Colonic mucosa (tissue), 4 donors: ENCODE measurements at regions not wholly inside any gene's neighbourhood (a gene's known extent, or its start where the extent isn't known, plus 50 kb on each side); places are given as distances from the start of the nearest gene placed in this dataset.
"Not testable (repeated sequence)": the region's sequence is repeated elsewhere in the genome, so short reads cannot be mapped to it uniquely, and the experiment has no call there.

Experiments
- DNase-seq: peaks from one replicate; pipeline ENCODE4 v3.0.0-alpha.2; 2020
- H3K27ac ChIP-seq: fragments of 200-600 bp; one replicate; pipeline ENCODE4 v1.8.0; 2021
- H3K27me3 ChIP-seq: fragments of 200-600 bp; one replicate; pipeline ENCODE4 v1.8.0; 2021
- H3K36me3 ChIP-seq: fragments of 200-600 bp; one replicate; pipeline ENCODE4 v1.8.0; 2021
- H3K4me1 ChIP-seq: fragments of 200-600 bp; one replicate; pipeline ENCODE4 v1.8.0; 2021; ENCODE audit warnings: mild to moderate bottlenecking
- H3K4me3 ChIP-seq: fragments of 200-600 bp; one replicate; pipeline ENCODE4 v1.8.0; 2021
- H3K9ac ChIP-seq, 2 donors: one replicate each; pipeline ENCODE4 v1.7.0; 2013; ENCODE audit warnings: control low read depth in 2 of 2, low read depth in 2 of 2, low read length in 2 of 2
- H3K9me3 ChIP-seq: fragments of 200-600 bp; one replicate; pipeline ENCODE4 v1.8.0; 2021
- CTCF ChIP-seq: fragments of 200-600 bp; IDR thresholded peaks from one replicate; pipeline ENCODE4 v1.8.0; 2022; ENCODE audit warnings: antibody characterized with exemption, mild to moderate bottlenecking
- intact Hi-C: fragments of 100-400 bp; cut with DNase I; formaldehyde crosslinking; loops from one replicate; pipeline ENCODE4 v1.14.1; 2022
- donor health status: healthy.
- donor health status: DM: no; HTN: no; CAD: no.
- donor health status: DM: no; HTN: no; CAD: no.

DNA sequence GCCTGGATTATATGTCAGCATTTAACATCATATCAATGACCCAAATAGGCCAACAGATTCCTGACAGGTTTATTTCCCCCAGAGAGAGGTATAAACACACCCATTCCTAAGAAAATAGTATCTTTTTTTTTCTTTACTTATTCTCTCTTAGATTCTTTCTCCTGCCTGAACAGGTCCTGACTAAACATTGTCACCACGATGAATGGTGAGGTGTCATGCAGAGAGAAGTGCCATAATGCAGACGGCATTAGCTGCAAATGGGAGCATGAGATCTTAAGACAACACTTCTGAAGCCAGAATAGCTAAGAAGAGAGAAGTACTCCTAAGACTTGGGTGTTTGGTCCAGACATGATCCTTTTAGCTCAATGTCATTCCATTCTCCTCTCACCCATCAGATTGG, 131.3 kb downstream of the ZNF648 start:
- Histone ChIP-seq H3K9ac (no peak overlapping the region), H3K27ac (no peak overlapping the region), H3K9me3 (no peaks in the 10 kb centered on the region), H3K4me3 (no peak overlapping the region), H3K27me3 (no peaks in the 10 kb centered on the region), H3K36me3 (no peaks in the 10 kb centered on the region), H3K4me1 (no peaks in the 10 kb centered on the region)
- no peak for TF ChIP-seq CTCF
- intact Hi-C loops, result loop anchor here (10.0 kb wide), 1 partner anchor 255 kb away; no protein-coding TSS in a partner anchor
- DNase-seq, result no peak

DNA sequence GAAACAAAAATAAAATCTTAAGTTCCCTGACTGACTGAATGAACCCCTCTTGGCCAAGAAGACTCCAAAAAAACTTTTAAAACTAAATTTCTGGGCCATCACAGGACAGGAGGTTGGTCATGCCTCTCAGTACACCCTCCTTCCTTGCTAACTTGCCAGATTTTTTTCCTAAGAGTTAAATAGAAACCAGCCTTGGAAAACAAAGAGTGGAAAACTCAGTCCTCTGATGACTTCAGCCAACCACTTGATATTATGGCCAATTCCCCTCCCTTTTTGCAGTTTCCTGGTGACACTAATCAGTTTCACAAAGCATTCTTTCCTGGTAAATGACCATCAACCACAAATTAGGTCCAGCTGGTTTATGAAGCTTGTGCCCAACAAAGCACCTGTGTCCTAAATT, 134.8 kb downstream of the ZNF648 start:
- H3K27ac ChIP-seq, result no peak overlapping the region
- no peaks in the 10 kb centered on the region for H3K9me3 ChIP-seq

DNA sequence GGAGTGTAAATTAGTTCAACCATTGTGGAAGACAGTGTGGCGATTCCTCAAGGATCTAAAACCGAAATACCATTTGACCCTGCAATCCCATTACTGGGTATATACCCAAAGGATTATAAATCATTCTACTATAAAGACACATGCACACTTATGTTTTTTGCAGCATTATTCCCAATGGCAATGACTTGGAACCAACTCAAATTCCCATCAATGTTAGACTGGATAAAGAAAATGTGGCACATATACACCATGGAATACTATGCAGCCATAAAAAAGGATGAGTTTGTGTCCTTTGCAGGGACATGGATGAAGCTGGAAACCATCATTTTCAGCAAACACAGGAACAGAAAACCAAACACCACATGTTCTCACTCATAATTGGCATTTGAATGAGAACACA, 137.5 kb downstream of the ZNF648 start:
- DNase-seq, H3K36me3 ChIP-seq, H3K9ac ChIP-seq, H3K9me3 ChIP-seq, intact Hi-C loops, H3K4me1 ChIP-seq, H3K4me3 ChIP-seq, H3K27me3 ChIP-seq, H3K27ac ChIP-seq: not testable (repeated sequence)

More for the DNA sequence above, 134.8 kb downstream of the ZNF648 start:
- no peaks in the 10 kb centered on the region for H3K27me3 ChIP-seq
- intact Hi-C loops, result no loop called here
- no peaks in the 10 kb centered on the region for H3K4me1 ChIP-seq
- no peaks in the 10 kb centered on the region for H3K36me3 ChIP-seq
- no peak overlapping the region for H3K9ac ChIP-seq
- TF ChIP-seq CTCF, result no peak
- no peak for DNase-seq
- no peak overlapping the region for H3K4me3 ChIP-seq

- Histone ChIP-seq H3K27ac (no peak overlapping the region), H3K4me1 (no peaks in the 10 kb centered on the region), H3K9me3 (no peaks in the 10 kb centered on the region), H3K36me3 (no peaks in the 10 kb centered on the region), H3K4me3 (no peak overlapping the region), H3K9ac (no peak overlapping the region), H3K27me3 (no peaks in the 10 kb centered on the region)
- intact Hi-C loops, result no loop called here
- no peak for DNase-seq
- TF ChIP-seq CTCF, result no peak
Measured at GRCh38 chr1:181919542-181919941, 142.0 kb downstream of the ZNF648 start.

DNA sequence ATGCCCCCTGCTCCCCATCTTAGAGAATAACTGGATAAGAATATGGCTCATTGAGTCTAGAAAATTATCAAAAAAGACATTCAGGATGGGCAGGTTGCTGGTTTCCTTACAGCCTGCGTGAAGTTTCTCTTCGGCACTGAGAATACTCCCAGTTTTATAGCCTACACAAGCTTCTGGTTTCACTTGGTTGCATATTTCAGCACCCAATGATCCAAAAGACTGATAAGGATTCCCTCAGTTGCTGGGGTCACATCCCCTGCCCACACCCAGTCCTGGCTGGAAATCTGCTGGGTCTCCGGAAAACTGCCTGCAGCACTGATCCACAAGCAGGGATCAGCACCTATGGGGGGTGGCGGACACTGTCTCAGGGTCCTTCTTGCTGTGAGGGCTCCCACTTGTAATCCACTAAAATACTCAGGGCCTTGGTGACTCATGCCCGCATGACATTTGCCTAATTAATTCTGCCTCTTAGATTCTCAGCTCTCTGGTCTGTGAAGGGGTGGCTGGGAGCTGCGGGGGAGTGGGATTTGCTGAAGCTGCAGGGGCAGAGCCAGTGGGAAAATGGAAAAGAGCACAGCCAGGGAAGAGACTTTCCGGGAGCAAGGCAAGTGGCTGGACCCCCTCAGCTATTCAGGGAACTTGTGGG, 142.5 kb downstream of the ZNF648 start:
- intact Hi-C loops, result no loop called here
- no peak for DNase-seq

More for the DNA sequence above, 142.5 kb downstream of the ZNF648 start:
- no peaks in the 10 kb centered on the region for H3K27me3 ChIP-seq
- no peak overlapping the region for H3K4me3 ChIP-seq
- H3K27ac ChIP-seq, result no peak overlapping the region
- TF ChIP-seq CTCF, result no peak
- no peaks in the 10 kb centered on the region for H3K36me3 ChIP-seq
- no peak overlapping the region for H3K9ac ChIP-seq
- no peaks in the 10 kb centered on the region for H3K9me3 ChIP-seq
- no peaks in the 10 kb centered on the region for H3K4me1 ChIP-seq
